OCI-LY1 (cell line): ENCODE measurements at regions not wholly inside any gene's neighbourhood (a gene's known extent, or its start where the extent isn't known, plus 50 kb on each side); places are given as distances from the start of the nearest gene placed in this dataset.

Experiments used
- EZH2 ChIP-seq: fragments of 200-600 bp; sonication (generic), shearing (Covaris generic); IDR thresholded peaks from 2 replicates; pipeline ENCODE4 v1.8.0; 2017; ENCODE audit warnings: borderline replicate concordance, mixed run types, mild to moderate bottlenecking, antibody characterized with exemption, low read length, moderate library complexity, mixed read lengths
- TF ChIP-seq, protein P1 (sequence below): fragments of 200-600 bp; sonication (generic), shearing (Covaris generic); IDR thresholded peaks from 2 replicates; pipeline ENCODE4 v1.5.1; 2017; ENCODE audit warnings: mild to moderate bottlenecking, antibody characterized with exemption, low read length, moderate library complexity, mixed read lengths

DNA sequence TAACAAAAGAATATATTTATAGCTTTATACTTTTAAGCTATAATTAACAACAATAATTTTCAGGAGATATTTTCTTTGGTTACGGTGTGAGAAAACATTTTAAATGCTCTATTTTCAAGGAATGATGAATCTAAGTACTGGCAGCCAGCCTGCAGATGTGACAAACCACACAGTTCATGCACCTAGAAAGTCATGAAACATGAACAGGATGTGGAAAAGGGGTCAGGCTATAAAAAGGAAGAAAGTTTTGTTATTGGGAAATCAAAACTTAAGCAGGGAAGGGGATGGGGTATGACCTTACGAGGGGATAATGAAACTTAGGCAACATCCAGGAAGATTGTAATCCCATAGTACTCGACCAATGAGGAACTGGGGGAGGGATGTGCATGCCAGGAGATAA, 508.7 kb upstream of the GRAMD2B start:
- no peak for TF ChIP-seq EZH2
- TF ChIP-seq, protein P1, sequence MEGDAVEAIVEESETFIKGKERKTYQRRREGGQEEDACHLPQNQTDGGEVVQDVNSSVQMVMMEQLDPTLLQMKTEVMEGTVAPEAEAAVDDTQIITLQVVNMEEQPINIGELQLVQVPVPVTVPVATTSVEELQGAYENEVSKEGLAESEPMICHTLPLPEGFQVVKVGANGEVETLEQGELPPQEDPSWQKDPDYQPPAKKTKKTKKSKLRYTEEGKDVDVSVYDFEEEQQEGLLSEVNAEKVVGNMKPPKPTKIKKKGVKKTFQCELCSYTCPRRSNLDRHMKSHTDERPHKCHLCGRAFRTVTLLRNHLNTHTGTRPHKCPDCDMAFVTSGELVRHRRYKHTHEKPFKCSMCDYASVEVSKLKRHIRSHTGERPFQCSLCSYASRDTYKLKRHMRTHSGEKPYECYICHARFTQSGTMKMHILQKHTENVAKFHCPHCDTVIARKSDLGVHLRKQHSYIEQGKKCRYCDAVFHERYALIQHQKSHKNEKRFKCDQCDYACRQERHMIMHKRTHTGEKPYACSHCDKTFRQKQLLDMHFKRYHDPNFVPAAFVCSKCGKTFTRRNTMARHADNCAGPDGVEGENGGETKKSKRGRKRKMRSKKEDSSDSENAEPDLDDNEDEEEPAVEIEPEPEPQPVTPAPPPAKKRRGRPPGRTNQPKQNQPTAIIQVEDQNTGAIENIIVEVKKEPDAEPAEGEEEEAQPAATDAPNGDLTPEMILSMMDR: no peak
